ACHN (cell line): ENCODE measurements at regions not wholly inside any gene's neighbourhood (a gene's known extent, or its start where the extent isn't known, plus 50 kb on each side); places are given as distances from the start of the nearest gene placed in this dataset.

Experiments used
- DNase-seq: peaks from one replicate; pipeline ENCODE4 v3.0.0-alpha.2; 2015
- in situ Hi-C: cut with HindIII; loops from 2 replicates; pipeline ENCODE4 v1.10.0; 2017; ENCODE audit warnings: low sequenced_read_pairs, low pct_ligation_motif_present, low pct_unique_long_range_greater_than_20kb

DNA sequence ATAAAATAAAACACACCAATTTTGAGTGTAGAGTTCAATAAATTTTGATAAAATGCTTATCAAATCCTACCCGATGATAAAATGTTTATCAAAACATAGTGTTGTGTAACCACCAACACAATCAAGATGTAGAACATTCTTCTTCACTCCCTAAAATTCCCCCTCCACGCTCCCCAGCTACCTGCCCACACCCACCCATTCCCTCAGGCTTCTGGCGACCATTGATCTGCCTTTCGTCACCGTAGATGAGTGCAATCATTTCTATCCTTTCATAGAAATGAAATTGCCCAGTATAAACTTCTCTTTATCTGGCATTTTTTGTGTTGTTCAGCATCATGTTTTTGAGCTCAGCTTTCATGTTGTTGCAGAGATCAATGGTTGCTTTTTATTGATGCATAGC lies 90.7 kb upstream of the TBX3 start:
- in situ Hi-C loops, result no loop called here
- no peak for DNase-seq

DNA sequence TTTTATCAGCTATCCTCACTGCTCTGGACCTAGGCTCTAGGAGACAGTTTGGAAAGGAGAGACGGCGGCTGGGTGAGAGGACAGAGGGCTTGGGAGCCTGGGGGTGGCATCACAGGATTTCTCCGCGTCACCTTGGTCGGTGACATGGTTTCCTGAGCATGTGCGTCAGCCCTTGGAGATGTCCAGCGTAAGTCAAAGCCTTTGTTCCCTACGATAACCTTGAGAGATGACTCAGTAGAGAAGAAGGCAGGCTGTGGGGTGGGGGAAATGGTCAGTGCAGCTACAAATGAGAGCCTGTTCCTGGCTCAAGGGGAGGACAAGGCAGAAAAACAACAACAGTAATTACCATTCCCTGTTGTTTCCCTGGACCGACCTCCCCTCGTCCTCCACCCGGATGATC lies 90.2 kb upstream of the TBX3 start:
- DNase-seq, result no peak
- in situ Hi-C loops, result no loop called here

DNA sequence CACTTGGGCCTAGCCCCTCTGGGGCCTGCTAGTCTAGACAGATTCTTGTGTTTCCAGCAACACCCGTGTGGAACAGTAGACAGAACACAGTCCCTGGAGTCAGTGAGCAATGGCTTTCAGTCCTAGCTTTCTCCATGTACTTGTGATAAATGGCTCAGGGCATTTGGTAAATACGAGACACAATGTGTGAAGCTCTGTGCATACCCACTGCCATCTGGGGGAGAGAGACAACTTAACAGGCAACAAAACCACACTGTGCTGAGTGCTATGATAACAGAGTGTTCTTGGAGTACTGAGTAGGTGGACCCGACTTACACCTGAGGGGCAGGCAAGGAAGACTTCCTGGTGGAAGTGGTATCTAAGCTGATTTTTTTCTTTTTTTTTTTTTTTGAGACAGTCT lies 86.3 kb upstream of the TBX3 start:
- DNase-seq, result no peak
- in situ Hi-C loops, result no loop called here

DNA sequence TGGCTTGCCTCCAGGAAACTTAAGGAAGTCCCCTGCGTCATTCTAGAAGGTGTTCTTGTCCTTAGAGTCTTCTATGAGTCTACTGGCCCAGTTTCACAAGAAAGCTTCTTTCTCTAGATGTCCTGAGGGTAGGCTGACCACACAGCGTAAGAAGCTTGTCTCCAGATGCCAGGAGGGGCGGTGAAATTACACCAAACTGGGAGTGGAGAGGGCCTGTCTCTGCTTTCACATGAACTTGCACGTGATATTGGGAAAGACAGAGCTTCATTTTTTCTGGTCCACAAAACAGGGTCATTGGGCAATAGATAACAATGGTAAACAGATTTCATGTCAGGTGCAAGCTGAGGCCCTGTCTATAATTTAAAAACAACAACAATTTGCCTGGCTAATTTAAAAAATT lies 85.7 kb upstream of the TBX3 start:
- no peak for DNase-seq
- in situ Hi-C loops, result no loop called here

DNA sequence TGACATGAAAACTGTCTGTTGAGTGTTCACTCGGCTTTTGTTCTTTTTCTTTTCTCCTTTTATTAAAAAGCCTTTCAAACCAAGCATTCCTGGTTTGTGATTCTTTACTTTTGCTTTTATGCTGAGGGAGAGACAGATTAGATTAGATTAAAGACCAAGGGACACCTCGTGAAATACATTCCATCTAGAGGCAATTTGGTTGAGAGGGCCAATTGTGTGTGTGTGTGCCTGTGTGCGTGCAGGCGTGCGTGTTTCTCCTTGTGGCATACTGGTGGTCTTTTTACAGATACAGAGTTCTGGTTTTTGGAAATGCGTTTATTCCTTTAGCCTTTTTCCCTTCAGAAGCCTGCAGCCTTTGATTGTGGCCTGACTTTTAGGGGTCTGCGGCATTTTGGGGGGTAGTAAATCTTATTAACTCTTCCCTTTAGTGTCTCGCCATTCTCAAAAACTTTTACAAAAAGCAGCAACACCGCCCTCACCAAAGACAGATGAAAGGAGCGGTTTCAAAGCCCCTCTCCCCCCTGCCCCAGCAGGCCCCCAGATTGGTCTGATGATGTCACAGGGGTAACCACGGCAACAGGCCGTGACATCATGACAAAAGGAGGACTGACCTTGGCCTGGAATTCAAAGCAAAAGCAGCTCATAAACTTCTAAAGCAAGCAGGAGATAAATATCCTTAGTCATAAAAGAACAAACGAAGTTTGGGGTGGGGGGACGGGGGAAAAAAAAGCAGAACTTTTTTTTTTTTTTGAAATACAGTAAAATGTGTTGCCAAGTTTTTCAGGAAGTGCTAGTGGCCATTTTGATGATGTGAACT lies 84.1 kb upstream of the TBX3 start:
- no peak for DNase-seq

DNA sequence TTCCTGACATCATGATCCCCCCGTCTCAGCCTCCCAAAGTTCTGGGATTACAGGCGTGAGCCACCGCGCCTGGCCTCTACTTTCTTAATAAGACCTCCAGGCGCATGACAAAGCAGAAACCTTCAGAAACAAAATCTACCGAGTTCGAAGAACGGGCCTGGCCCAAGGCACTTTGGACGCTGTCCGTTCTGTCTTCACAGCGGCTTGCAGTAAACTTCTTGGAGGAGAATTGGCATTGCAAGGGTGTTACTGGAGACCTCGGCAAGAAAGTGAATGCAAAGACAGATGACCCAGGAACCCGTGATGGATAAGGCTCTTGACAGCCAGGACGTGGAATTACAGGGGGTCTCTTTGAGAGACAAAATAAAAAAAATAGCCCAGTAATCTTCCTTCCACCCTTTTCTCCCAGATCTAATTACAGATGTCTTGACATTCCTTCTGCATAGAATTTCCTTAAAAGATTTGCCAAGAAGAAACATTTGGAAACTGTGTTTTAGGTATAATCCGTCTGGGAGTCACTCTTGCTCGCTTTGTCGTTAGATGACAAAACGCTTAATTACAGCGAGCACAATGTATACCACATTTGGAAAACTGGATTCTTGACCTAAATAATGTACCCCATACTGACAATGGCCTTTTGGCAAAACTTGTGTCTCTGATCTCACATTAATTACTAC lies 83.2 kb upstream of the TBX3 start:
- in situ Hi-C loops, result no loop called here
- DNase-seq, result no peak

More for the DNA sequence above, 84.1 kb upstream of the TBX3 start:
- in situ Hi-C loops, result no loop called here

DNA sequence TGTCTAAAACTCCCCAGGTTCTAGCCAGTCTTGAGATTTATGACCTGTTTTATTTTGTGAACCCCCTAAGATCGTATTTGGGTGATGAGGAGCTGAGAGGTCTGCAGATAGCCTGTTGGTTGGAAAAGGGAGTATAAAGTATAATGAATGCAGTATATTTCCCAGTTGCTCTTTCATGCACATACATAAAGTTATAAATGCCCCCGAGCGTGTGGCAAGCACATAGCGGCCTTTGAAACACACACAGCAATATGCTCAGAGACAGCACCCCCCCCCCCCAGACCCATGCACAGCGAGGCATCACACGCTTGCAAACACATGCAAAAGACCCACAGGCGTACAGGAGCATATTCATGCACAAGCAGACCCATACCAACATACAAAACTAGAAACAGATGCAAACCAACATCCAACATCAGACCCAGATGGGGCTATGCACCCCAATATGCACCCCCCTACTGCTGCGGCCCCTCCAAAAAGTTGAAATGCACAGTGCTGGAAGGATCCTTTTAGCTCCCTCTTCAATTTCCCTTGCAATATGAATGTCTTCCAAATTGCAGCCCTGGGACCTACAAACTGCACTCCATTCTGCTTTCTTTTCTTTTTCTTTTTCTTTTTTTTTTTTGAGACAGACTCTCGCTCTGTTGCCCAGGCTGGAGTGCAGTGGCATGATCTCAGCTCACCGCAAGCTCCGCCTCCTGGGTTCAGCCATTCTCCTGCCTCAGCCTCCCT lies 82.2 kb upstream of the TBX3 start:
- DNase-seq, result no peak
- in situ Hi-C loops, result no loop called here

DNA sequence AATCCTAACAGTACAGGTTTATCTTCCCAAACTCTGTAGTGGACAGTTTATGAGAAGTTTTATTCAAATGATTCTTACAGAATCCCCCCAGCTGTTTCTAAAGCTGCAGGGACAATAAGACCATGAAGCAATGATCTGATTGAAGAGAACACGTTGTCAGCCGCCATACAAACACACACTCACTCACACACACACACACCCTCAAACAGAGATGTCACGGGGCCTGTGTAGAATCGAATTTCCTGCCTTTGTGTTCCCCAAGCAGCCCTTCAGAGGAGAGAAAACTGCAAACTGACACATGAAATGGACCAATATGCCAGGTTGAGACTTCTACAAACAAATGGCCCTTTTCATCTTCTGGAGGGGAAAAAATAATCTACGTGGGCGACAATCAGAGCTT lies 80.5 kb upstream of the TBX3 start:
- no peak for DNase-seq
- in situ Hi-C loops, result no loop called here

DNA sequence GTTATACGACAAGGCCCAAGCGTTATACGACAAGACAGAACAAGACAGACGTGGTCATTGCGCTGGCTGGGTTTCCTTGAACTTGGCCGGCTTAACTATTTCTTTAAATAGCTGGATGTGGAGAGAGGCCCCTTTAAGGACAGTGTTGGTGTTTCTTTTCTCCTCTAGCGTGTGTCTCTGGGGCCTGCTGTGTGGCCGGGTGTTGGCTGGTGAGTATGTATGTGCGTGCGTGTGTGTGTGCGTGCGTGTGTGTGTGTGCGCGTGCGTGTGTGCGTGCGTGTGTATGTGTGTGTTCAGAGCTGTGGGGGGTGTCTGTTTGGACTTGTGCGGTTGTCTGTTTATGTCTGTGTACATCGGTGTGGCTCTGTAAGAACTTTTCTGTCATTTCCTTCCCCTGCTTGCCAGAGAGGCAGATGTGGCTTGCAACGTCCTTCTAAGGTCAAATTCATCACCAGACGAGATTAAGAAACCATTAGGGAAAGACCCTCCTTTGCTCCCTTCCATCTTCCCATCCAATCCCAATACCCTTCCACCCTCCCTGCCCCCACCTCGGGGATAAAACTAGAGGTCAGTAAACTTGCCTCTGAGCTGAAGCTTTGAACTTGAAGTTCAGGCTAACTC lies 78.6 kb upstream of the TBX3 start:
- no peak for DNase-seq
- in situ Hi-C loops, result no loop called here

DNA sequence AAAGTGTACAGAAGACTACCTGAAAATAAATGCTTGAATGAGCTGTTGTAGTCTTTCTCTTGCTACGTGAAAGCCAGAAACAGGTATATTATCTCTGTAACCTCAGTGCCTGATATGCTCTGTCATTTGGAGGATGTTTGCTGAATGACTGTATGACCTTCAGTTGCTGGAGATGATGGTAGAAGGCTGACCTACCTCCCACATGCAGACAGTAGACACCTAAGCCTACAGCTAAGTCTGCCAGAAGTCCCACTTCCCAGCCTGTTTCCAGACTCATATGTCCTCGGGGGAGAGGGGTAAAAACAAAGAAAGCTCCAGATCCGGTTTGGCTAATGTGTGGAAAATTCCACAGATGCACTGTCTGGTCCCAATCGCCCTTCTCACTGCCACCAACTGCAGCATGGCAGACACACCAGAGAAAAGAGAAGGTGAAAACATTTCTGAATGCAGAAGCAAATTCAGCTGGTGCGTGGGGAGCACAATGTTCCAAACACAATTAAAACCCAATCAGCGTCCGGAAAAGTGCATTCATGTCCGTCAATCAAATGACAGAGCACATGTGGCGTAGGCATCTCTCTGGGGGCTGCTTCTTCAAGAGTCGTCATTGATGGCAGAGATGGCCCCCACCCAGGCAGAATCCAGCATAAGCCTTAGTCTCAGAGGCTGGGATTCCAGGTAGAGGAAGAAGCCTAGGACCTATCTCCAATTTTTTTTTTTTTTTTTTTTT lies 76.3 kb upstream of the TBX3 start:
- in situ Hi-C loops, result no loop called here
- no peak for DNase-seq

DNA sequence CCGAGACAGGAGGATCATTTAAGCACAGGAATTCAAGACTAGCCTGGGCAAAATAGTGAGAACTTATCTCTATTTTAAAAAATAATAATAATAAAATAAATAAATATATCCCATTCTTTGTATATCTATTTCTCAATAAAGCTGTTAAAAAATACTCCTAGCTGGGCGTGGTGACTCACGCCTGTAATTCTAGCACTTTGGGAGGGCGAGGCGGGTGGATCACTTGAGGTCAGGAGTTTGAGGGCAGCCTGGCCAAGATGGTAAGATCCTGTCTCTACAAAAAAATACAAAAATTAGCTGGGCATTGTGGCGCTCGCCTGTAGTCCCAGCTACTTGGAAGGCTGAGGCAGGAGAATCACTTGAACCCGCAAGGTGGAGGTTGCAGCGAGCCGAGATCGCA lies 75.7 kb upstream of the TBX3 start:
- in situ Hi-C loops, result no loop called here
- DNase-seq, result no peak

DNA sequence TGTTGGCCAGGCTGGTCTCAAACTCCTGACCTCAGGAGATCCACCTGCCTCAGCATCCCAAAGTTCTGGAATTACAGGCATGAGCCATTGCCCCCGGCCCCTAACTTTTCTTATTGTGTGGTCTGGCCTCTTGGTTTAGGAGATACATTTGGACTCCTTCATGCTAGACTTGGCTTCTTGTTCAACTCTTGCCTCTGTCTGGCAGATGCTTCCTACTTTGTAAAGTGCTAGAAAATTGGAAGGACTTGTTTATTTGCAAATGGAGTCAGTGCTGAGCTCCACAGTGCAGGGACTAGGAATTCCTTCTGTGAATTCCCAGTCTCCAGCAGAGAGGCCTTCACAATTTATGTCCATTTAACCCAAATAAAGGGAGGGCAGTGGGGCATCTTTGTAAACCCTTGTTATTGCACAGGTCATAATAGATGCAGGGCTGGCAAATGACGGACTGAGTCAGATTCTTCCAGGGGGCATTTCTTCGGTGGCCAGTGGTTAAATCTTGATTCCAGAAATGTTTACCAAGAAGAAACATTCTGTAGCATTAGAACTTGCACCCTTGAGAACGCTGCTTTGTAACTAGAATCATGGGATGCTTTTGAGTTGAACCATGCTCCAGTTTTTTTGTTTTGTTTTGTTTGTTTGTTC lies 73.8 kb upstream of the TBX3 start:
- DNase-seq, result no peak
- in situ Hi-C loops, result no loop called here

DNA sequence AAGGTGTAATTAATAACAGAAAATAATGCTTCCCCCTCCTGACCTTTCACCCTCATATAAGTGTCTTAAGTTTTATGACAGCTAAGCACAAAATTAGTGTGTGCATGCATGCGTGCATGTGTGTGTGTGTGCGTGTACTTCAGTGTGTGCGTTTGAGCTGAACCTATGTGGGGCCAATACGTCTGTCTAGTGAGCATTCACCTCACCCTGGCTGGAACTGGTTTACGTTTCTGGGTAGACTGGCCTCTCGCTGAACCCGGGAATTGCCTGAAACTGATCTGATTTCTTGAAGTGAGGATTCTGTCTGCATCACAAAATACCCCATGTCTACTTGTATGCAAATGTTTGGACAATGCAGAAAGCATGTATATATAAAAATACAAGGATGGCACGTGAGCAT lies 68.2 kb upstream of the TBX3 start:
- in situ Hi-C loops, result no loop called here
- no peak for DNase-seq

DNA sequence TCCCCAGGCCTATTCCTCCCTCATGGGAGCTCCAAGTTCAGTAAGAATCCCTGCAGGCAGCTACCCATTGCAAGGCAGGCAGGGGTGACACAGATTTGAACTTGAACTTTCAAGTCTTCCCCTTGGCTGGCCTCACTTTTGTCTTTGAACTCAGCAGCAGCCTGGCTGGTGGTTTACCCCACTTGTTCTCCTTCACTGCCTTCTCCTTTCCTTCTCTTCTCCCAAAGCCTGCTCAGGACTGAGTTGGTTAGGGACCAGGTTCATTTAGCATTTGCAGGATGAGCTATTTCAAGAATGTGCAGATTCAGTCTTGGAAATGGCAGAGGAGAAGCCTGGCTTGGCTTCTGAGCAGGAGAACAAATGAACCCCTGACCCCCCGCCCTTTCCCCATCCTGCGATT lies 67.7 kb upstream of the TBX3 start:
- in situ Hi-C loops, result no loop called here
- no peak for DNase-seq

DNA sequence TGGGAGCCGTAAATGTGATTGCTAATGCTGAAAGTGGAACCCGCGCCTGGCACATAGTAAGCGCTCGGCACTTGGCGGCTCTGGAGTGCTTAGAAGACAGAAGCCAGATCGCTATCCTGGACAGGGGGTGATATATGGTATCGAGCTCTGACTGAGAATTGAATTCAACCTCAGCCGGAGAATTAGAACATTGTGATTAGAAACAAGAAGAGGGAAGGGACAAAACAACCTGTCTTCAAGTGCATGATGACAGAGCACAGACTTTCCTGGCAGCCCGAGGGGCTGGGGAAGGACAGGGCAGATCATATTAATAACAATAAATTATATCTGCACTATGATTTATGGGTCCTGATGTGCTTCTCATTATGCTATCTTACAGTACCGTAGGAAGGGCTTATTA lies 66.9 kb upstream of the TBX3 start:
- in situ Hi-C loops, result no loop called here
- no peak for DNase-seq

DNA sequence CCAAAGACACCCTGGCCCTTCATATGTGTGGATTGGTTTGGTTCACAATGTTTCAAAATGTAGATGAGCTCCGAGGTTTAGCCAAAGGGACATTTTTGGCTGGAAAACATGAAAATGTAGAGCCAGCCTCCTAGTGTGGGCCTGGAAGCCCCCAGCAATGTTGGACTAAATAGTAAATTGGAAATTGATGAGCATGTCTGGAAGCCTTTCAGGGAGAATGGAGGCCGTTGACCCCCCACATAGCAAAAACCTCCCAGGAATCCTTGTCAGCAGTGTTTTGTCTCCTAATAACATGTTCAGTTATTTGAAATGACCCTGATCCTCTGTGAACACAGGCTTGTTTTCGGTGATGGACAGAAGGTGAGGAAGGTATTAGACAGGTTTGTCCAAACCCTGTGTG lies 65.1 kb upstream of the TBX3 start:
- no peak for DNase-seq
- in situ Hi-C loops, result no loop called here

DNA sequence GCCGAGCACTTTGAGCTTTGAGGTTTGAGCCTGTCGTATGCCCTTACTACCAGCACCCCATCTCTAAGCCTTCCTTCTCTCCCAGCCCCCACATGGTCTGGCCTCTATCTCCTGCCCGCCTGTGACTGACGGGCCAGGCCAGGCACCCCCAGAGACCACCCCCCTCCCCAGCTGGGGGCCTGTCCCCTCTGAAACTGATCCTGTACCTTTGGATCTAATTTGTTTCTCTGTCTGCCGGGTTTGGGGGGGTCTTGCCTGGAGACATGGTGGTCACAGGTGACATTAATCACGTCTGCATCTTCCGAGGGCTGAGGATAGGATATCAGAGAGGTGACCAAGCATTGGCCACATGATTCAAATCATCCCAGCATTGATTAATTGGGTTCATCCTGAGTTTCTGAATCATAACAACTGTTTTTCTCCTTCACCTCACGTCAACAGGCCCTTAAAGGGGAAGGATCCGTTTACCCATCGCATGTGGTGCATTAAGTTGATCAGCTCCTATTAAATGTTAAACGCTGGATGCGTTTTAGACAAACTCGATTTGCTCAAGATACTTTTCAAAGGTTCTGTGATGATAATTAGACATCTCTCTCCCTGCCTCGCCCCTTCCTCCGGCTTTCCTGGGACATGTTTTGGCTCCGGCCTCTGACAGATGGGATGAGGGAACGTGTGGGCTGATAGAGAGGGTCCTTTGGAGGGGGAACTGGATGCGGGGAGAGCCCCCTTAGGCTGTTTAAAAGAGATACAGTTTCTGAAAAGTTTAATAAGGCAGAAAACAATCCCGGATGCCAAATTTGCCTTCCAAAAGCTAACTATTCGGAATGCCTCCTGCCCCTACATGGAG lies 63.3 kb upstream of the TBX3 start:
- DNase-seq, result no peak

More for the DNA sequence above, 63.3 kb upstream of the TBX3 start:
- in situ Hi-C loops, result no loop called here
